HUES64 (cell line): ENCODE measurements at regions not wholly inside any gene's neighbourhood (a gene's known extent, or its start where the extent isn't known, plus 50 kb on each side); places are given as distances from the start of the nearest gene placed in this dataset.

ENCODE experiments used
- H3K27ac ChIP-seq: 2 replicates; pipeline ENCODE4 v1.7.0; 2013; ENCODE audit warnings: low read depth, low read length, inconsistent platforms
- H3K27me3 ChIP-seq: 2 replicates; pipeline ENCODE4 v1.6.1; 2013; ENCODE audit warnings: mild to moderate bottlenecking, low read length; ENCODE audit not compliant: insufficient read depth
- H3K36me3 ChIP-seq: 2 replicates; pipeline ENCODE4 v1.6.1; 2013; ENCODE audit warnings: mild to moderate bottlenecking, low read length; ENCODE audit not compliant: insufficient read depth
- H3K4me1 ChIP-seq: 2 replicates; pipeline ENCODE4 v1.6.1; 2013; ENCODE audit warnings: mild to moderate bottlenecking, low read length, moderate library complexity; ENCODE audit not compliant: insufficient read depth
- H3K4me3 ChIP-seq: 2 replicates; pipeline ENCODE4 v1.5.1; 2013; ENCODE audit warnings: mild to moderate bottlenecking, low read length, moderate library complexity
- H3K9ac ChIP-seq: 2 replicates; pipeline ENCODE4 v1.6.1; 2013; ENCODE audit warnings: mild to moderate bottlenecking, low read depth, low read length
- H3K9me3 ChIP-seq: 2 replicates; pipeline ENCODE4 v1.6.1; 2013; ENCODE audit warnings: low read depth, low read length; ENCODE audit not compliant: insufficient read depth
- WGBS: fragments of 150-250, 120-280 bp; methylation state at CpG from one replicate; pipeline ENCODE4 v1.1.7; 2013; ENCODE audit warnings: missing lambda C conversion rate; 5-methylcytosine and 5-hydroxymethylcytosine counted together

DNA sequence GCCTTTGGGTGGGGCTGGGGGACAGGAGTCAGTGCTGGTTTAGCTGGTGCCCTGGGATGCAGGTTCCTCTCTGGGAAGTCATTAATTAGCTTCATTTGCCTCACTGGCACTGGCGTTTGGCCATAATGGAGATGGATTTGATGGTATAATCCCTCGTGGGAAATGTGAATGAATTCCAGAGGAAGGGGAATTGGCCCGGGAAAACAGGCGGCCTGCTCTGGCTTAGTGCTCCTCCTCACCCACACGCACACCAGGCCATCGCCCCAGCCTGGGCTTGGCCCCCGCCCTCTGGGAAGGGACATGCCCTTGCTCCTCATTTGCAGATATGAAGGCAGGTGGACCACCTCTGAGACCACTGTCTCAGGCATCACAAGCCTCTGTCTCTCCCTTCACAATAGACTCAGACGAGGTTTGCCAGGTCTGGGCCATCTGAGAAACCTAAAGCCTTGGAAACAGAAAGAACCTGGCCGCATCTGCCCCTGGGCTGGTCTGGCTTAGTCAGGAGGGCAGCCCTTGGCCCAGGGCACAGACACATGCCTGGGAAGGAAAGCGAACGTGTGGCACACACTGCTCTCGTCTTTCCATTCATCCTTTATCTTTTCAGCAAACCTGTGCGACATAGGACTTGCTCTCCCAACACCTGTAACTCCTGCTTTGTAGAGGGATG, 199.2 kb upstream of the CDH4 start:
- Histone ChIP-seq H3K36me3 (no peaks in the 10 kb centered on the region), H3K27me3 (no peaks in the 10 kb centered on the region), H3K4me1 (no peaks in the 10 kb centered on the region), H3K9ac (no peak overlapping the region), H3K9me3 (peaks cover 2% of the 10 kb centered on the region; the same call in 1 of the 2 replicates), H3K27ac (no peak overlapping the region), H3K4me3 (no peak overlapping the region)
- WGBS: 93% methylated on average over 12 of the region's 13 CpGs

DNA sequence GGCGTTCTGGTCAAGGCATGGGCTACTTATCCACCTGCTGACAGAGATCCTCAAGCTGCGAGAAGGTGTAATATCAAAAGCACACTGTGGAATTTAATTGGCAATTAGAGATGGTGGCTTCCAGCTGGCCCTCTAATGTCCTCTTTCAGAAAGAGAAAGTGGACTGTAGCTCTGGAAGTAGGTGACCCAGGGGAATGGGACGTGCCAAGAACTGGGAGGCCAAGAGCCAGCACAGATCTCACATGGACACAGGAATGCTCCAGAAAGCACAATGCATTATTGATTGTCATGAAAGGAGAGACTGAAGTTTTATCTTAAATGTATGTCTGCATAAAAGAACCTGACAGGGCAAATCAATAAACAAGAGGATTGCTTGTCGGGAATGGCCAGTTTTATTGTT, 198.6 kb upstream of the CDH4 start:
- no peaks in the 10 kb centered on the region for H3K27me3 ChIP-seq
- WGBS: 92% methylated on average over 4 of the region's 4 CpGs

DNA sequence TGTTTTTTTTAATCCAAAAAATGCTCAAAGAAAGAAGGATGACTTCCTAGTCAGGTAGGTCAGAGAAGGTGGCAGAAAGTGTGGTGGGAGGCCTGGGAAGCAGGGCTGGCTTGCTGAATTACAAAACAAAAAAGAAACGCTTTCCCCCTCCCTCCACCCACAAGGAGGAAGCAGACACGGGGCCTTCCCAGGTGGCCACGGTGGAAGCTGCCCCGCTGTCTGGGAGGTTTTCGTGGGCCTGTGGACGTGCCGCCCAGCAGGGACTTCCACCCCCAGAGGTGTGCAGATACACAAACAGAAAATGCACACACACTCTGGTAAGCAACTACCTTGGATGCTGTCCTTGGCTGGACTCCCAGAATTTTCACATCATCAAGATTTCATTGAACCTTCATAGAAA, 198.2 kb upstream of the CDH4 start:
- 84% methylated on average over 7 of the region's 7 CpGs for WGBS
- H3K36me3 ChIP-seq: no peaks in the 10 kb centered on the region
- no peaks in the 10 kb centered on the region for H3K4me1 ChIP-seq
- H3K4me3 ChIP-seq: no peak overlapping the region
- H3K27ac ChIP-seq: no peak overlapping the region
- H3K9ac ChIP-seq: no peak overlapping the region
- no peaks in the 10 kb centered on the region for H3K9me3 ChIP-seq
- no peaks in the 10 kb centered on the region for H3K27me3 ChIP-seq

More for the DNA sequence above, 198.6 kb upstream of the CDH4 start:
- no peak overlapping the region for H3K4me3 ChIP-seq
- H3K9ac ChIP-seq: no peak overlapping the region
- peaks cover 2% of the 10 kb centered on the region; the same call in 1 of the 2 replicates for H3K9me3 ChIP-seq
- H3K27ac ChIP-seq: no peak overlapping the region
- H3K4me1 ChIP-seq: no peaks in the 10 kb centered on the region
- no peaks in the 10 kb centered on the region for H3K36me3 ChIP-seq

DNA sequence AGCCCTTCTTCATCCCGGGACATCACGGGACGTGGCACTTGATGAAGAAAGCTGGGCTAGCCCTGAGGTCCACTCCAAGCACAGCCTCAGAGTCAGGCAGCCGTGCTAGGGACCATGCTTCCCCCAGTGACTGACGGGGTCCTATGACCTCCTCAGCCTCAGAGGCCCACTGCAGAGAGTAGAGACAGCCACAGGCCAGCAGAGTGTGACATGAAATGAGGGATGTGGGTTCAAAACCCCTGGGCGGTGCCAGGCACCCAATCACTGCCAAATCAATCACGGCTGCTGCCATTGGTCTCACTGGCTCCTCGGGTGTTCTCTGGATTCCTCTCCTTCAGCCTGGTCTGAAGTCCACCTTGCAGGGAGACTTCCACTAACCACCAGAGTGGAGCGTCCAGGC, 197.7 kb upstream of the CDH4 start:
- Histone ChIP-seq H3K4me1 (no peaks in the 10 kb centered on the region), H3K27me3 (no peaks in the 10 kb centered on the region), H3K36me3 (no peaks in the 10 kb centered on the region), H3K9ac (no peak overlapping the region), H3K4me3 (no peak overlapping the region), H3K27ac (no peak overlapping the region), H3K9me3 (no peaks in the 10 kb centered on the region)
- 92% methylated on average over 9 of the region's 9 CpGs for WGBS

DNA sequence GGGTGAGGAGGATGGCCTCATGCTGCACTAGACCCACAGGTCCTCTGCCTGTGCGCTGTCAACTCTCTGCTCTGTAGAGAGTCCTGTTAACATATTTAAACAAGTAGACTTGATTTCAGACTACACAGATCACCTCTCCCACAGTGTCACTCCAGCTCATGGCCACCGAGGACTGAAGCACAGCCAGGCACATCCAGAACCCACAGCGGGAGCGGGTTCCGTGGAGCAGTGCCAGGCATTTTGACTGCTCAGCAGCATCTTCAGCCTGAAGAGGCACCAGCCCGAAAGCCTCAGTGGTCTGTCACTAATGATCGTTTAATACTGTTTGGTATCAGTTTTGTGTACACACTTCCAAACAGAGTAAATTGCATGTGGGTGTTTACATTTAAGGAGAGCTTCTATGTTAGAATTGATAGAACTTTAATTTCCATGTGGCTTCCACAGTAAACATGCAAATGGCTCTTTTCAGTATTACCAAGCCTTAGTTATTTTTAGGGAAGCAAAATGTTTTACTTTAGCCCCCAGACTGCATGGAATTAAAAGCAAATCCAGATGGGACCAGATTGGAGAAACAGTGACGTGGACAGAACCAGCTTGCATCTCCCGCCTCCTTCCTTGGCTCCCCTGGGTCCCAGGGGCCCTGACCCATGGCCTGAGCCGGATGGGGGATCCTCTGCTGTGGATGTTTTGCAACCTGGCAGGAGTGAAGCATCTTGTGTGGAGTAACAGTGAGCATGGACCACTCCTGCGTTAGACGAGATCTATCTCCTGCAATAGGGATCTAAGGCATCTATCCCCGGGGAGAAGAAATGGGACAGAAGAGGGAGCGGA, 196.7 kb upstream of the CDH4 start:
- H3K4me1 ChIP-seq: no peaks in the 10 kb centered on the region
- 95% methylated on average over 14 of the region's 14 CpGs for WGBS
- no peak overlapping the region for H3K4me3 ChIP-seq
- no peaks in the 10 kb centered on the region for H3K36me3 ChIP-seq
- no peak overlapping the region for H3K27ac ChIP-seq
- no peaks in the 10 kb centered on the region; the same call in 1 of the 2 replicates for H3K27me3 ChIP-seq
- H3K9me3 ChIP-seq: no peaks in the 10 kb centered on the region
- no peak overlapping the region for H3K9ac ChIP-seq

GRCh38 chr20:61056116-61056515, 195.9 kb upstream of the CDH4 start:
- Histone ChIP-seq H3K9ac (no peak overlapping the region), H3K27me3 (no peaks in the 10 kb centered on the region; the same call in 1 of the 2 replicates), H3K4me3 (no peak overlapping the region), H3K4me1 (no peaks in the 10 kb centered on the region), H3K36me3 (no peaks in the 10 kb centered on the region), H3K9me3 (no peaks in the 10 kb centered on the region), H3K27ac (no peak overlapping the region)
- 86% methylated on average over 10 of the region's 10 CpGs for WGBS

DNA sequence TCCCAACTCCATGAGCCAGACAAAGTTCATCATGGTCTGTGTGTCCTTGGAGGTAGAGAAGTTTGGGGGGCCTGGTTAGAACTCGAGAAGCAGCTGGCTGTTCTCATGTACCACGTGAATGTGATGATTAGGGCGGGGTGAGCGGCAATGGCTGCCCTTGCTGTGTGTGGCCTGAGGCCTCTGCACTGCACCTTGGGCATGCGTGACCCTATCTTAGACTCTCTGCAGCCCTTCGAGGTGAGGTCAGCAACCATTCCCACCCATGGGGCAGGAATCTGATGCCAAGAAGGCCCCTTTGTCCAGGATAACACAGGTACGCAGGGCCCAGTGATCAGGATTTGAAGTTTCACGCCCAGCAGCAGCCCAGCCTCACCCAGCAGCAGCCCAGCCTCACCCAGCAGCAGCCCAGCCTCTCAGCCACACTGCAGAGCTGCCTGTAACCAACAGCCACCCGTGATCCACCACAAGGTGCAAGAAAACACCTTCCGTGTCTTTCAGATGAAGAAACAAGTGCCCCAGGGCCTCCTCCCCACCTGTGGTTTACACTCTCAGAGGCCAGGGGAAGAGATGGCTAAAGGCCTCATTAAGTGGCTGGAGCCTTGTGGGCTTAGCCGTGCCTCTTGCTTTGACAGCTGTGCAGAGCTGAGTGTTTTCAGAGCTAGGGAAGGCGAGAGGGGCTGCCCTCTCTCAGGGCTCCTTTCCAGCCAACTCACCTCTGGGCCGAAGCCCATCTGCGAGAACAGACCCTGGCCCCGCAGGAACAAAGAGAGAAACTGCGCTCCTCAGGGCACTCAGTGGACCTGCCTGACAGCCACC, 195.2 kb upstream of the CDH4 start:
- Histone ChIP-seq H3K4me1 (no peaks in the 10 kb centered on the region), H3K4me3 (no peak overlapping the region), H3K27me3 (no peaks in the 10 kb centered on the region; the same call in 1 of the 2 replicates), H3K9me3 (no peaks in the 10 kb centered on the region), H3K27ac (no peak overlapping the region), H3K9ac (no peak overlapping the region), H3K36me3 (no peaks in the 10 kb centered on the region)
- 93% methylated on average over 16 of the region's 16 CpGs for WGBS

GRCh38 chr20:61057443-61058121, 194.5 kb upstream of the CDH4 start:
- no peak overlapping the region for H3K4me3 ChIP-seq
- no peaks in the 10 kb centered on the region for H3K9me3 ChIP-seq
- no peak overlapping the region for H3K27ac ChIP-seq
- H3K4me1 ChIP-seq: no peaks in the 10 kb centered on the region
- H3K9ac ChIP-seq: no peak overlapping the region
- H3K36me3 ChIP-seq: no peaks in the 10 kb centered on the region
- WGBS: 85% methylated on average over 20 of the region's 20 CpGs
- H3K27me3 ChIP-seq: no peaks in the 10 kb centered on the region; the same call in 1 of the 2 replicates

DNA sequence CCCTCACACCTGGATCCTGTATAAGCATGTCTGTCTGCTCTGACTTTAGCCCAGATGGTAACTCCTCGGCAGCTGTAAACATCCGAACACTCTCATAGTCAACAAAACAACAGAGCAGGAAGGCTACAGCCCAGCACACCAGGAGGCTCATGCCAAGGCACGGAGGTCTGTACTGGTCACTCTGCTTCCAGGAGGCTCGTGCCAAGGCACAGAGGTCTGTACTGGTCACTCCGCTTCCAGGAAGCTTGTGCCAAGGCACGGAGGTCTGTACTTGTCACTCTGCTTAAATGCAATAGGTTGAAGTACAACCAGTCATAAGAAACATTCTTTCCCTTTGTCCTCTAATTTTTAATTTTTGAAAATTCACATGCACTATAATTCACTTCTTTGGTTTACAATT, 190.1 kb upstream of the CDH4 start:
- Histone ChIP-seq H3K27me3 (no peaks in the 10 kb centered on the region; the same call in 1 of the 2 replicates), H3K27ac (no peak overlapping the region)
- WGBS: 61% methylated on average over 6 of the region's 6 CpGs

DNA sequence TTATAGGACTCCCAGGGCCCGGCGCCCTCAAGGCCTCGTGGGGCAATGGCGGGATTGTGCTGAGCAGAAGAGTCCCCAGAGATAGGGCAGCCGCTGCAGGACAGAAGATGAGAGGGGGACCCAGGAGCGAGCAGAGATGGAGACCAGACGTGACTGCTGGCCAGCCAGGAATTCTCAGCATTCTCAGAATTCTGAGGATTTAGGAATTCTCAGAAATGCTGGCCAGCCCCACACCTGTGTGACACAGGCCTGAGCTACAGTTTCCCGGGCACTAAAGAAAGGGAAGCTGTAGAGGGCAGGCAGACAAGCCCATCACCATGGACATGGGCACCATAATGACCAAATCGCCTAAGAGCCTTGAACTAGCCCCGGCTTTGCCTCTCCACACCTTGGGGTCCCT, 186.2 kb upstream of the CDH4 start:
- H3K27me3 ChIP-seq: 0 out of 2 replicates have a peak, but pooled peaks cover 2% of the 10 kb centered on the region
- no peaks in the 10 kb centered on the region for H3K36me3 ChIP-seq
- H3K9ac ChIP-seq: no peak overlapping the region
- no peak overlapping the region for H3K4me3 ChIP-seq
- WGBS: 82% methylated on average over 10 of the region's 10 CpGs
- H3K4me1 ChIP-seq: no peaks in the 10 kb centered on the region
- no peak overlapping the region for H3K27ac ChIP-seq
- no peaks in the 10 kb centered on the region for H3K9me3 ChIP-seq

More for the DNA sequence above, 190.1 kb upstream of the CDH4 start:
- no peaks in the 10 kb centered on the region for H3K36me3 ChIP-seq
- H3K9me3 ChIP-seq: no peaks in the 10 kb centered on the region
- no peaks in the 10 kb centered on the region for H3K4me1 ChIP-seq
- no peak overlapping the region for H3K9ac ChIP-seq
- H3K4me3 ChIP-seq: no peak overlapping the region
